PC-9 (cell line): ENCODE measurements at regions not wholly inside any gene's neighbourhood (a gene's known extent, or its start where the extent isn't known, plus 50 kb on each side); places are given as distances from the start of the nearest gene placed in this dataset.

Experiments used
- EZH2 ChIP-seq: fragments of 200-600 bp; sonication (generic); IDR thresholded peaks from 2 replicates; pipeline ENCODE4 v1.8.0; 2017; ENCODE audit warnings: antibody characterized with exemption, low read depth
- TF ChIP-seq, protein P1 (sequence below): fragments of 200-600 bp; sonication (generic); conservative IDR thresholded peaks from 2 replicates; pipeline ENCODE4 v1.6.1; 2017; ENCODE audit warnings: mixed run types, antibody characterized with exemption, mild to moderate bottlenecking, moderate library complexity

DNA sequence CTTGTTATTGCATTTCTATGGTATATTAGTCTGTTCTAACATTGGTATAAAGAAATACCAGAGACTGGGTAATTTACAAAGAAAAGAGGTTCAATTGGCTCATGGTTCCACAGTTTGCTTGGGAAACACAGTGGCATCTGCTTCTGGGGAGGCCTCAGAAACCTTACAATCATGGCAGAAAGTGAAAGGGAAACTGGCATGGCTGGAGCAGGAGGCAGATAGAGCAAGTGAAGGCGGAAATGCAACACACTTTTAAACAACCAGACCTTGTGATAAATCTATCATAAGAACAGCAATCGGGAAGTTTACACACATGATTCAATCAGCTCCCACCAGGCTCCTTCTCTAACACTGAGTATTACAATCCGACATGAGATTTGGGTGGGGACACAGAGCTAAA, 346.6 kb upstream of the GNPDA2 start:
- TF ChIP-seq, protein P1, sequence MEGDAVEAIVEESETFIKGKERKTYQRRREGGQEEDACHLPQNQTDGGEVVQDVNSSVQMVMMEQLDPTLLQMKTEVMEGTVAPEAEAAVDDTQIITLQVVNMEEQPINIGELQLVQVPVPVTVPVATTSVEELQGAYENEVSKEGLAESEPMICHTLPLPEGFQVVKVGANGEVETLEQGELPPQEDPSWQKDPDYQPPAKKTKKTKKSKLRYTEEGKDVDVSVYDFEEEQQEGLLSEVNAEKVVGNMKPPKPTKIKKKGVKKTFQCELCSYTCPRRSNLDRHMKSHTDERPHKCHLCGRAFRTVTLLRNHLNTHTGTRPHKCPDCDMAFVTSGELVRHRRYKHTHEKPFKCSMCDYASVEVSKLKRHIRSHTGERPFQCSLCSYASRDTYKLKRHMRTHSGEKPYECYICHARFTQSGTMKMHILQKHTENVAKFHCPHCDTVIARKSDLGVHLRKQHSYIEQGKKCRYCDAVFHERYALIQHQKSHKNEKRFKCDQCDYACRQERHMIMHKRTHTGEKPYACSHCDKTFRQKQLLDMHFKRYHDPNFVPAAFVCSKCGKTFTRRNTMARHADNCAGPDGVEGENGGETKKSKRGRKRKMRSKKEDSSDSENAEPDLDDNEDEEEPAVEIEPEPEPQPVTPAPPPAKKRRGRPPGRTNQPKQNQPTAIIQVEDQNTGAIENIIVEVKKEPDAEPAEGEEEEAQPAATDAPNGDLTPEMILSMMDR = no peak
- TF ChIP-seq EZH2 = no peak
